DMS79 treated with DMSO at 0.1 percent for 48 hours (cell line): ENCODE measurements at regions not wholly inside any gene's neighbourhood (a gene's known extent, or its start where the extent isn't known, plus 50 kb on each side); places are given as distances from the start of the nearest gene placed in this dataset.

Source experiments
- DNase-seq: peaks from one replicate; lab custom pipeline; 2025; lab: John Stamatoyannopoulos, UW

GRCh38 chr16:82241469-82242052, 71.5 kb upstream of the MPHOSPH6 start:
- no peak for DNase-seq

- DNase-seq = no peak
Measured at GRCh38 chr16:82240111-82240510, 70.1 kb upstream of the MPHOSPH6 start.

- no peak for DNase-seq
Measured at GRCh38 chr16:82236875-82237274, 66.9 kb upstream of the MPHOSPH6 start.

GRCh38 chr16:82236415-82236814, 66.4 kb upstream of the MPHOSPH6 start:
- no peak for DNase-seq

- DNase-seq = no peak
Measured at GRCh38 chr16:82232806-82233205, 62.8 kb upstream of the MPHOSPH6 start.

GRCh38 chr16:82231008-82231787, 61.2 kb upstream of the MPHOSPH6 start:
- DNase-seq = no peak

- DNase-seq = peak; percentile 1
Measured at GRCh38 chr16:82229800-82230619, 60.0 kb upstream of the MPHOSPH6 start.

- no peak for DNase-seq
Measured at GRCh38 chr16:82226327-82226726, 56.3 kb upstream of the MPHOSPH6 start.

GRCh38 chr16:82224821-82225220, 54.8 kb upstream of the MPHOSPH6 start:
- no peak for DNase-seq

- no peak for DNase-seq
Measured at GRCh38 chr16:82220541-82220940, 50.5 kb upstream of the MPHOSPH6 start.
